ENCODE measurements at regions not wholly inside any gene's neighbourhood (a gene's known extent, or its start where the extent isn't known, plus 50 kb on each side); places are given as distances from the start of the nearest gene placed in this dataset.

GRCh38 chr6:120005292-120005976 lies 655.9 kb upstream of the MAN1A1 start (continued):
- TF ChIP-seq ZNF503 (CRISPR knock-in tag; IDR thresholded peaks at IDR 0.05) (peak; percentile 62), HNF1A (IDR thresholded peaks at IDR 0.05; ENCODE audit: low read depth) (no peak), HNF1A (CRISPR knock-in tag; IDR thresholded peaks at IDR 0.05; ENCODE audit: borderline replicate concordance) (no peak), CHD4 (IDR thresholded peaks at IDR 0.05; ENCODE audit: borderline replicate concordance, low read length) (no peak), NKX3-1 (CRISPR knock-in tag; IDR thresholded peaks at IDR 0.05) (peak; percentile 39; the same call in 1 of the 2 replicates), ZNF543 (CRISPR knock-in tag; IDR thresholded peaks at IDR 0.05) (no peak), ZFP37 (CRISPR knock-in tag; IDR thresholded peaks at IDR 0.05; ENCODE audit: borderline replicate concordance) (0 out of 2 replicates have a peak, but pooled peaks have one; percentile 40), ZNF281 (CRISPR knock-in tag; IDR thresholded peaks at IDR 0.05; ENCODE audit: borderline replicate concordance) (no peak), POLR2A (IDR thresholded peaks at IDR 0.05; ENCODE audit: insufficient read depth in 1 of 2, low read depth in 2 of 2, low read length in 2 of 2) (peak; percentile 82 to 96), ZNF598 (CRISPR knock-in tag; IDR thresholded peaks at IDR 0.05; ENCODE audit: borderline replicate concordance) (no peak; the same call in 1 of the 2 replicates), RFXAP (CRISPR knock-in tag; IDR thresholded peaks at IDR 0.05; ENCODE audit: borderline replicate concordance) (0 out of 2 replicates have a peak, but pooled peaks have one; percentile 51), ZMYM2 (CRISPR knock-in tag; IDR thresholded peaks at IDR 0.05) (peak; percentile 63; the same call in 1 of the 2 replicates), ZNF773 (CRISPR knock-in tag; IDR thresholded peaks at IDR 0.05; ENCODE audit: borderline replicate concordance) (no peak), ARNT (IDR thresholded peaks at IDR 0.05) (no peak), CHD2 (IDR thresholded peaks at IDR 0.05; ENCODE audit: low read depth, low read length) (peak; percentile 96), ZNF850 (CRISPR knock-in tag; conservative IDR thresholded peaks at IDR 0.05) (no peak), ZNF564 (CRISPR knock-in tag; IDR thresholded peaks at IDR 0.05) (0 out of 2 replicates have a peak, but pooled peaks have one; percentile 33), THAP7 (CRISPR knock-in tag; IDR thresholded peaks at IDR 0.05) (no peak), NPAS2 (CRISPR knock-in tag; IDR thresholded peaks at IDR 0.05; ENCODE audit: borderline replicate concordance) (no peak)
